Activated CD4-positive, alpha-beta T cell treated with anti-CD3 and anti-CD28 coated beads for 1 hour (primary cell): ENCODE measurements at regions not wholly inside any gene's neighbourhood (a gene's known extent, or its start where the extent isn't known, plus 50 kb on each side); places are given as distances from the start of the nearest gene placed in this dataset.

Experiments used
- DNase-seq: peaks from one replicate; pipeline ENCODE4 v3.0.0-alpha.2; 2020

GRCh38 chr18:47593744-47594472 lies 336.6 kb downstream of the SMAD2 start:
- DNase-seq: no peak

DNA sequence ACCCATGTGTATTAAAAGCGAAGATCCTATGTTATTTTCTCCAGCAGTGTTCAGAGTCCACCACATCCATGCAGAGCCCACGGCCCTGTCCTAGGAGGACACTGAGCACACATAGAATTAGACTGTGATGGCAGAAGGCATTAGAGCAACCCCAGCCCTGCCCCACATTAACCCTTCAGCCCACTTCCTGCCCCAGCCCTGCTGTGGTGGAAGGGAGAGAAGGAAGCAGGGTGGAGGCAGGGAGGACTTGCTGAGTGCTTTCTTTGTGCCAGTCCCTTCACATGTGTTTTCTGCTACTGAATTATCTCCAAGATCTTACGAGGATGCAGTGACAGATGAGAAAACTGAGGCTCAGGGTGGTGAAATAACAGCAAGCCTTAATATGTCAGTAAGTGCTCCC lies 339.0 kb downstream of the SMAD2 start:
- DNase-seq: no peak

DNA sequence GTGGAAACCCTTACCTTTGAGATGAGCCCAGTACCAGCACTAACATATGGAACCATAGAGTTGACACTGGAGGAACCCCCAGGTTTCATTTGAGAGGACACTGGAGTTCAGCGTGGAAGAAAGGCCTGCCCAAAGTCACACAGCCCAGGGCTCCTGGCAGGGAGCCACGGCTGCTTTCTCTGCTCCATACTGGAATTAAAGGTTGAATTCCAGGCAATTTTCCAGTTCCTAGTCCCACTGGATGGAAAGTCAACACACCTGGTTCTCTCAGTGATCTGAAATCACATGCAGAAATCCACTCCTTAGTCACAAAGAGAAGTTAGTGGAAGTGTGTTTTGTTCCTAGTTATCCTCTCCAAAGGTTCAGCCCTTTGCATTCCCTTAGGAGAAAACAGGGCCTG lies 336.1 kb upstream of the SKOR2 start:
- DNase-seq: no peak

DNA sequence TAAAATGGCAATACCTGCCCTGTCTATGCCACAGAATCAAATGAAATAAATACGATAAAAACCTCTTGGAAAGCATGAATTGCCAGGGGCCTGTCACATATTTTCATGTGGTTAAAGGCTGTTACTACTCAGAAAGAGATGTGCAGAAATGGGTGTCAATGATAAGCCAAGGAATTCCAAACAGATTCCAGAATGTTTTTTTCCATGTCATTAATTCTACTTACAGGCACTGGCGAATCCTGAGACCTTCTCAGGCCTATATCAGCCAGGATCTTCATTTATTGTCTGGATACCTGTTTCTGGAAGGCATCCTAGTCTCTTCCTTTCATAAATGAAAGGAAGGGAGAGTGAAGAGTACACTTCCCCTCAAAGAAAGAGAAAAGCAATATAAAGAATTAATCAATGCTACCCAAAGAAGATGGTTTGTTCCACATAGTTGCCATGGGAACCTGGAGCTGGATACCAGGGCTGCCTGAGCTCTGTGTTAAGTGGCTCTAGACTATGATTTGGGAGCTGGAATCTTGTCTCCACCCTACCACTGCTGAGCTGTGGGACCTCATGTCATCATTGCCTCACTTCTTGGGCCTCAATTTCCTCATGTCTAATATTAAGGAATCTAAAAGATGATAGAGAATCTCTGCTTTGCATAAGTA lies 335.1 kb upstream of the SKOR2 start:
- DNase-seq: no peak

- no peak for DNase-seq
These were observed 334.5 kb upstream of the SKOR2 start for GRCh38 chr18:47585914-47586313.

DNA sequence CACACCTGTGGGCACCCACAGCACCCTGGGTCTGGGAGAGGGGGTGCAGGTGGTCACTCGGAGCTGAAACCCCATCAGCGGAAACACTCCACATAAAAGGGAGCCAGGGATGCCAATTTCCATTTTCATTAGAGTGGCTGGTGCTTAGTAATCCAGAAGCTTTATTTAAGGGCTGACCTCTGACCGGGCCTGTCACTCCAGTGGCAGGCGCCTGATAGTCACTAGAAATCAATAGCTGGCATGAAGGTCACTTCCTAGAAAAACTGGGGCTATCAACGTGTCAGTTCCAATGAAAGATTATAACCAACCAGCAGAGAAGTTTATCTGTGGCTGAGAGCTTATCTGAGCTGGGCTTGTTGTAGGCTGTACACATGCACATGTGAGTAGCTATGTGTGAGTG lies 333.7 kb upstream of the SKOR2 start:
- DNase-seq: no peak

- DNase-seq: no peak
These were observed 330.6 kb upstream of the SKOR2 start for GRCh38 chr18:47582093-47582492.

- DNase-seq: no peak
These were observed 326.1 kb upstream of the SKOR2 start for GRCh38 chr18:47577520-47577919.

- no peak for DNase-seq
These were observed 323.5 kb upstream of the SKOR2 start for GRCh38 chr18:47574966-47575365.

DNA sequence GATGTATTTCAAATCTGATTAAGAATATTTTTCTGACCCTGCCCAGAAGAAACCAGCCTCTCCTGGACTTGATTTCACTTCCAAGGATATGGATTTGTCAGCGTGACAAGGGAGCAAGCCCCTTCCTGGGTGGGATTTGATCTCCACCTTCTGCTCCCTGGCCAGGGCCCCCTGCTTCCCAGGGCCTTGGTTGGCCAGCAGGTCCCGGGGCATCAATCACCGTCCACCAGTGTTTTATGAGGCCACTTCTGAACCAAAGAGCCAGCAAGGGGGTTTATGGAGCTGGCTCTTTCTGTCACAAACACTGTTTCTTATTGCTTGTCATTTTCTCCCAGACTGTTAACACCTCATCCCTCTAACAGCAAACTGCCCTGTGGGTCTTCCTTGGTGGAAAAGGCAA lies 320.5 kb upstream of the SKOR2 start:
- DNase-seq: no peak

DNA sequence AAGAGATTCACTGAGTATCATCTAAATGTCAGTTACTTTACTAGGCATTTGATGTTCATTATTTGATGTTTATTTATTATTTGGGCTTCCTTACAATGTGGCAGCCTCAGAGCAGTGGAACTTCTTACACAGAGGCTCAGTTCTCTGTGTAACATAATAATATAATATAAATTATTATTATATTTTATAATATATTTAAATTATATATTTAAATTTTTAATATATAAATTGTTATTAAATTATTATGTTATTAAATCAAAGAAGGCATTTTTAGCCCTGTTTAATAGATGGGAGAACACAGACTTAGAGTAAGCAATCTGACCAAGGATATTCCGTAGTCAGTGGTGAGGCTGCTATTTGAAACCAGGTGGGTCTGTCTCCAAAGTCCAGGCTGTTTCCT lies 315.3 kb upstream of the SKOR2 start:
- no peak for DNase-seq

- DNase-seq: no peak
These were observed 309.6 kb upstream of the SKOR2 start for GRCh38 chr18:47560723-47561715.

GRCh38 chr18:47558110-47558750 lies 306.8 kb upstream of the SKOR2 start:
- no peak for DNase-seq

DNA sequence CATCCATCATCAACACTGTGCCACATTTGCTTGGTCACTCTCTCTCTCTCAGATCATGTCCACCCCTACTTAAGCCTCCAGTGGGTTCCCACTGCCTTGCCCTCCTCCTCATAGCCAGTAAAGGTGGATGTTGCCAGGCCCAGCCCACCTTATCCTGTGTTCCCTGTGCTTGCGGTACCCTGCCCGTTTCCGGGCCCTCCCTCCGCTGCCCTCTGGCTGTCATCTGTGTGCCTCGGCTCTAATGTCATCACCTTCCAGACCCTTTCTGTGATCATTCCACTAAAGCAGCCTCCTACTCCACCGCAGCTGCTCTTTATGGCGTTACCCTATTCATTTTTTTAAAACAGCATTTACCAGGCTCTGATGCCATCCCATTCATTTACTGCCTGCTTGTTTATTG lies 305.7 kb upstream of the SKOR2 start:
- no peak for DNase-seq

- no peak for DNase-seq
These were observed 301.3 kb upstream of the SKOR2 start for GRCh38 chr18:47552783-47553182.

GRCh38 chr18:47550611-47551010 lies 299.2 kb upstream of the SKOR2 start:
- no peak for DNase-seq

DNA sequence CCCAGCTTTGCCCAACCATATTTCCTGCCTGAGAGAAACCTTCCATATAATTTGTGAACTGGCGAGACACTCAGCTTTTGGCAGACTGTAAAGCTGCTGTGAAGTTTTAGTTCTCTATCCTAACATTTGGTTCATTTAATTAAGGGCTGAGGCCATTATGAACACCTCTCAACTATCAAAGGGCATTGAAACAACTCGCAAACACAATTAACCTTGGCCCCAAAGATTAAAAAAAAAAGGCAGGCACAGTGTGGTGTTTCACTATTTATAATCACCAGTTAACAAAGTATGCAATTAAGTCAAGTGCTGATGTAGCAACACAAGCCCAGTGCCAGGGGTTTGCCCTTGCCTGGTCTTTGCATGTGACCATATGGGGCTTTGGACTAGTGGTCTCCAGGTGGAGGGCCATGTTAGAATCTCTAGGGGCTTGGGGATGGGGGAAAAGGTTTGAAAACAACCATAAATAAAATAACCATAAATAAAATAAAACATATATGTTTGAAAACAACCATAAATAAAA lies 297.6 kb upstream of the SKOR2 start:
- DNase-seq: no peak

- DNase-seq: no peak
These were observed 296.2 kb upstream of the SKOR2 start for GRCh38 chr18:47547539-47548202.

GRCh38 chr18:47545613-47546012 lies 294.2 kb upstream of the SKOR2 start:
- no peak for DNase-seq

- no peak for DNase-seq
These were observed 291.6 kb upstream of the SKOR2 start for GRCh38 chr18:47543080-47543479.

GRCh38 chr18:47542551-47542950 lies 291.1 kb upstream of the SKOR2 start:
- no peak for DNase-seq

DNA sequence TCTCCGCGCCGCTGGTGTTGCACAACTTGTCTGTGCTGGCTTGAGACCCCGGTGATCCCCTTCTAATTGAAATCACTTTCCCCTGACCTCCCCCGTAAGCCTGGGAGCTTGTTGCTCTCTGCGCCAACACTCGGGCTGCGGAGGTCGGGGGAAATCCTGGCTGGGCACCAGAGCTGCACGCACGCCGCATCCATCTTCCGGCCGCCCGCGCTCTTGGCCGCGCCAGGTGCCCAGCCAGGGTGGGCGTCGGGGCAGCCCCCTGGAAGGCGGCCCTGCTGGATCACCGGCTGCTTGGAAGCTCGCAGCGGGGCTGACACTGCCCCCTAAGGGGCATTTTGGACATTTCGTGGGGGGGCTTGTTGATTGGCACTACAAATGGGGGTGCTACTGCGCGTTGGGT lies 280.3 kb upstream of the SKOR2 start:
- DNase-seq: no peak
